Right cardiac atrium (tissue), 5 donors: ENCODE measurements at regions not wholly inside any gene's neighbourhood (a gene's known extent, or its start where the extent isn't known, plus 50 kb on each side); places are given as distances from the start of the nearest gene placed in this dataset.

Source experiments
- ATAC-seq, 2 donors: fragments of 200-7000 bp; cut with Tn5 transposase; one replicate each; pipeline versions ENCODE4 v1.8.0 to v1.9.1; 2020; ENCODE audit warnings: moderate library complexity in 2 of 2, mild to moderate bottlenecking in 1 of 2
- DNase-seq, 3 donors: peaks; one replicate each; pipeline ENCODE4 v3.0.0-alpha.2; 2020
- H3K27ac ChIP-seq: one replicate; pipeline ENCODE4 v1.5.1; 2013; ENCODE audit warnings: mild to moderate bottlenecking, low read length, control low read depth, moderate library complexity
- H3K27me3 ChIP-seq: one replicate; pipeline ENCODE4 v1.6.1; 2013; ENCODE audit not compliant: control insufficient read depth, insufficient read depth
- H3K4me1 ChIP-seq: one replicate; pipeline ENCODE4 v1.6.1; 2013; ENCODE audit warnings: low read length; ENCODE audit not compliant: control insufficient read depth, insufficient read depth
- H3K4me3 ChIP-seq: one replicate; pipeline ENCODE4 v1.5.1; 2013; ENCODE audit warnings: low read length, control low read depth
- H3K9me3 ChIP-seq: one replicate; pipeline ENCODE4 v1.6.1; 2013; ENCODE audit warnings: low read length; ENCODE audit not compliant: control insufficient read depth
- WGBS: extraction: QIAGEN DNeasy Blood & Tissue Kit; methylation state at CpG from one replicate; pipeline ENCODE4 v1.1.7; 2013; 5-methylcytosine and 5-hydroxymethylcytosine counted together
- intact Hi-C, 4 donors: fragments of 100-400 bp; cut with DNase I; formaldehyde crosslinking; loops; one replicate each; pipeline versions ENCODE4 v1.11.0 to v1.14.0; 2022 to 2023
- donor health status: healthy with polysubstance abuse.
- donor health status: DM: no; HTN: yes; CAD: no.
- donor health status: DM: no; HTN: no; CAD: no.
- donor health status: DM: no; HTN: yes; CAD: no; lungs with severe emphysema.
- donor health status: DM: yes; HTN: yes; CAD: no.

DNA sequence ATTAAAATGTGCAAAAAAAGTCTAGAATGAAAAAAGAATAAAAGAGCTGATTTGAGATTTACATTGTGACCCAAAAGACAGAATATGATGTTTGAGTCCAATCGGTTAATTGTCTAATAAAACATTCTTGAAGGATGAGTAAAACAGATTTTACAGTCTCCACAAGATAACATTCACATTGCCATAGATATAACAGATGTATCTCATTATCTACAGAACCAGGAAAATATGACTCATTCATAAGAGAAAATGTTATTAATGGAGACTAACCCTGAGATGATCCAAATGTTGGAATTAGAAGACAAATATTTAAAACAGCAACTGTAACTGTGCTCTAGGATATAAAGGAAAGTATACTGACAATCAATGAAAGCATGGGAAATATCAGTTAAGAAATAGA is 141.7 kb downstream of the RFX6 start:
- WGBS: 63% methylated on average over 1 of the region's 1 CpG
- Histone ChIP-seq H3K4me1 (no peaks in the 10 kb centered on the region), H3K27ac (no peak overlapping the region), H3K4me3 (no peak overlapping the region), H3K27me3 (no peaks in the 10 kb centered on the region), H3K9me3 (no peaks in the 10 kb centered on the region)
- ATAC-seq (no peak), DNase-seq (no peak)
- intact Hi-C loops: no loop called here

DNA sequence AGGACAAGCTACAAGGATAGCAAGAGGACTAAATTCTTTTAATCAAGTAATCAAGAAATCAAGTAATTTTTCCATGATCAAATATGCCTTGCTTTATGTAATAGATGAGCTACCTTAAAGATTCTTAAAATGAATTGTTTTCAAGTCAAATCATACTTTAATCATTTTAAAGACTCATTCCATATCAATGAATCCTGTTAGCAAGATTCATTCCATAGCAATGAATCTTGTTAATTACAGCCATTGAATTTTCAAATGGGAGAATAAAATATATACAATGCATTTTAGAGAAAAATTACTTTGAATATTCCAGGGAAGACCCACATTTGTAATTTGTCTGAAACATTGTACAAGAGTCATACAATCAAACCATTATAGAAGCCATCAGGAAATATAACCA is 145.7 kb downstream of the RFX6 start:
- intact Hi-C loops: no loop called here
- Histone ChIP-seq H3K4me1 (no peaks in the 10 kb centered on the region), H3K27ac (no peak overlapping the region), H3K4me3 (no peak overlapping the region), H3K27me3 (no peaks in the 10 kb centered on the region), H3K9me3 (no peaks in the 10 kb centered on the region)
- no peak for DNase-seq
- ATAC-seq: no peak

DNA sequence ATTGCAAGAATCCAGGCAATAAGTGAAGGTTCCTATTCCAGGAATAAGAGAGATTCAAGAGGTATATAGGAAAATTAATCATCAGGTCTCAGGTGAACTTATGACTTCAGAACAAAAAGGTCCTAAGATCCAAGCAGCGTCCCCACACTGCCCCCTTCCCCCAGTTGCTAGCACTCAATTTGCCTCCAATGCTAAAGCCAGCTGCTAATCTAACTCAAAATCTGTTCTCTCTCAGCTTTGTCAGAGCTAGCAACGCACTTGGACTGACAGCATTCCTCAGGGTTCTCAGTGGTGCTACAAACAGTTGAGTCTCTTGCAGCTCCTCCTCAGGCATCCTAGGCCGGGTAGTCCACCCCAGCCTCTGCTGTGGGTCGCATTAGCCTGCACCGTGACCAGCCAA is 148.3 kb downstream of the RFX6 start:
- H3K4me1 ChIP-seq: no peaks in the 10 kb centered on the region
- 54% methylated on average over 5 of the region's 5 CpGs for WGBS
- no peaks in the 10 kb centered on the region for H3K9me3 ChIP-seq
- no peak overlapping the region for H3K4me3 ChIP-seq
- H3K27ac ChIP-seq: no peak overlapping the region
- H3K27me3 ChIP-seq: no peaks in the 10 kb centered on the region
- intact Hi-C loops: no loop called here
- ATAC-seq (no peak), DNase-seq (no peak)

DNA sequence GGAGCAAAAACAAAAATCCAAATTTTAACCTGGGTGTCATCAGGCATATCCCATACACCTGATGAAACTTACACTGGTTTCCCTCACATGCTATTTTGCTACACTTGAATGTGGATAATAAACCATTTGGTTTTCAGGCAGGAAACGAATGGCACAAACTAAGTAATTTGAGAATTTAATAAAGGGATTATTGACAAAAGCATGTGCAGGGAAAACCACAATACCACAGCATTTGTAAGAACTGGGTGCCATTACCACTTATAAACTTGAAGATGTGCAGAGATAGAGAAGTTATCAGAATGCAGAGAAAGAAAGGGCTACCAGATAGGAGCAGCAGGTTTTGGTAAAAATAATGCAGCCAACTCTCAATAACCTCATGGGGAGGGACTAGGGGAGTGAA is 151.2 kb downstream of the RFX6 start:
- WGBS: 62% methylated on average over 1 of the region's 1 CpG
- DNase-seq: no peak
- Histone ChIP-seq H3K4me3 (no peak overlapping the region), H3K27me3 (no peaks in the 10 kb centered on the region), H3K9me3 (no peaks in the 10 kb centered on the region), H3K4me1 (no peaks in the 10 kb centered on the region), H3K27ac (no peak overlapping the region)
- intact Hi-C loops: no loop called here
- ATAC-seq: no peak

DNA sequence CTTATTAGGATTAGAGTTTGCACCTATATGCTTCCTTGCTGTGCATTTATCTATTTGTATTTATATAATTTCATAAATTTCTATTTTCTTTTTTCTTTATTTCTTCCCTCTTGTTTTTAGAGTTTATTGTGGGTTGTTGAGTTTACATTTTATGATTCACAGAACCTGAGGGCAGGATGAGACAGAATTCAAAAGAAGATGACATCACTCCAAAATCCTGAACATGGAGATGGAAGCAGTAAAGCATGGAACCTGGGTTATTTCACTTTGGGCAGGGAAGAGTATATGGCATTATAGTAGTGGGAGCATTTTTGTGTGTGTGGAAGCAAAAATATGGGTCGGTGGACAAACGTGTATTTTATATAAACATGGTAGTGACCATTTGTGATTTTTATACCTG is 157.5 kb downstream of the RFX6 start:
- ATAC-seq (no peak), DNase-seq (no peak)
- Histone ChIP-seq H3K4me3 (no peak overlapping the region), H3K27me3 (no peaks in the 10 kb centered on the region), H3K4me1 (no peaks in the 10 kb centered on the region), H3K9me3 (no peaks in the 10 kb centered on the region), H3K27ac (no peak overlapping the region)
- WGBS: 79% methylated on average over 2 of the region's 2 CpGs
- intact Hi-C loops: no loop called here

DNA sequence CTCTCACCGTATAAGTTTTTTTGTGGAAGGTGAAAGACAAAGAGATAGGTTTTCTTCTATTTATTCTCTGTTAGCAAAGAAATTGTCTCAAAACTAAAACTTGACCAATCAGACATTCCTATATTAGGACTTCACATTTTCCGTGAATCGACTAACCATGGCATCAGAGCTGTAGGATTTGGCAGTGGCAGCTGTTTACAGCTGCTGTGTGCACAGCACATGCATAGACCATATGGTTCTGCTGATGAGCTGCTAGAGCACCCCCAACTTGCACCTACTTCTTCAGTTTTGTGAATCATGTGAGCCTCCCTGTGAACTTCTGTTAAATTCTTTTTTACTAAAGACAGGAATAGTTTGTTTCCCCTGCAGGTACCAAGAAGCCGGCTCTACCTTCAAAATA is 157.9 kb downstream of the RFX6 start:
- WGBS: 86% methylated on average over 4 of the region's 4 CpGs
- H3K4me1 ChIP-seq: no peaks in the 10 kb centered on the region
- ATAC-seq (no peak), DNase-seq (no peak)
- intact Hi-C loops: no loop called here
- no peak overlapping the region for H3K4me3 ChIP-seq
- H3K9me3 ChIP-seq: no peaks in the 10 kb centered on the region
- H3K27me3 ChIP-seq: no peaks in the 10 kb centered on the region
- no peak overlapping the region for H3K27ac ChIP-seq

DNA sequence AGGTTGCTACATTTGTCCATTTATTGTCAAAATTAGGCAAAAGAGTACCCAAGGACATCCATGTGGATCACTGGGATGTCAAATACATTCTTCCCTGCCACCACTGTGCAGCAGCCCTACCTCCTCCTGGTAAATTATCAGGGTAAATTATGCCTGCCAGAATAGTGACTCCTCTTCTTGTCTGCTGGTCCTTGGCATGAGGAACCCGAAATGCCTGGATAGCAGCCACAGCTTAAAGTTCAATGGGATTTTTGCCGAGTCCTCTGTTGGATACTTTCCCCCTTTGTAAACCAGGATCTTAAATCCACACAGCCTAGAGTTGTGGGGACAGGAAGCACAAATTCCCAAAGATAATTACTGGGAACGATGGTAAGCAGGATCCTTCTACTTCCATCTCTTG is 173.3 kb downstream of the RFX6 start:
- H3K27me3 ChIP-seq: no peaks in the 10 kb centered on the region
- H3K9me3 ChIP-seq: no peaks in the 10 kb centered on the region
- intact Hi-C loops: no loop called here
- no peak overlapping the region for H3K27ac ChIP-seq
- H3K4me3 ChIP-seq: no peak overlapping the region
- no peaks in the 10 kb centered on the region for H3K4me1 ChIP-seq
- no peak for DNase-seq
- 80% methylated on average over 3 of the region's 3 CpGs for WGBS
- no peak for ATAC-seq

DNA sequence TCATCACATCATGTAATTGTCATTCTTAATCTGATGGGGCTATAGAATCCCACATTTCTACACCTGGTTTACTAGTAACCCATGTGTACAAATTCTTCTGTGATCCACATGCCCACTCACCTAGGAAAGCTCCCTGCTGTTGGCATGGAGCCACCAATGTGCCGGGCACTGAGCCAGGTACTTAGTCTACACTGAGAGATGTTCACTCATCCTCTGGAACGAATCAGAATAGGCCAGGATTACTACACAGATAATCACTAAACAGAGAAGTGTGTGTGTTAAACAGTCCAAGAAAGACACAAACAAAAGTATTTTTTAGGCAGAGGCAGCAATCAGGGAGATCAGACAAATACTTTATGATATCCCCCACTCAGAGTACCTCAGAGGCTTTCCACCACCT is 193.2 kb upstream of the VGLL2 start:
- H3K4me1 ChIP-seq: no peaks in the 10 kb centered on the region
- no peak overlapping the region for H3K4me3 ChIP-seq
- H3K27me3 ChIP-seq: no peaks in the 10 kb centered on the region
- no peak for ATAC-seq
- WGBS: 52% methylated on average over 2 of the region's 2 CpGs
- no peaks in the 10 kb centered on the region for H3K9me3 ChIP-seq
- no peak overlapping the region for H3K27ac ChIP-seq
- peak; percentile 22 to 80 (median 67) for DNase-seq
- intact Hi-C loops: no loop called here

DNA sequence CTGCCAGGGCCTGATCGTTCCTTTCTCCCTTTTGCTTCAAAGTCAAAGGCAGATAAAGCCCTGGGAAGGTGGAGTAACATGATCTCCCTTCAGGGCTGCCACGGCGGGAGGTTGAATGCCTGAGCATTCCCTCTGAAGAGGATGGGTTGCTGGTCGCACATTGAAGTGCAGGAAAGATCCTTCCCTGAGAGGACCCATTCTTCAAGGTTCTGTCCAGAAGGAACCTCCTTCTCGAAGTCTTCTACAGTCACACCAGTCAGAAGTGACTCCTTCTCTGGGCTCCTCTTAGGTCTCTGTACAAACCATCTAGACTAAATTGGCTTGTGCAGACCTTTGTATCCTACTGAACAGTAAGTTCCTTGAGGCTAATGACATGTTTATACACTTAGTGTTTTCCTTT is 192.6 kb upstream of the VGLL2 start:
- ATAC-seq: no peak
- Histone ChIP-seq H3K27me3 (no peaks in the 10 kb centered on the region), H3K4me3 (no peak overlapping the region), H3K27ac (no peak overlapping the region), H3K9me3 (no peaks in the 10 kb centered on the region), H3K4me1 (no peaks in the 10 kb centered on the region)
- WGBS: 39% methylated on average over 5 of the region's 5 CpGs
- no peak for DNase-seq
- intact Hi-C loops: no loop called here

DNA sequence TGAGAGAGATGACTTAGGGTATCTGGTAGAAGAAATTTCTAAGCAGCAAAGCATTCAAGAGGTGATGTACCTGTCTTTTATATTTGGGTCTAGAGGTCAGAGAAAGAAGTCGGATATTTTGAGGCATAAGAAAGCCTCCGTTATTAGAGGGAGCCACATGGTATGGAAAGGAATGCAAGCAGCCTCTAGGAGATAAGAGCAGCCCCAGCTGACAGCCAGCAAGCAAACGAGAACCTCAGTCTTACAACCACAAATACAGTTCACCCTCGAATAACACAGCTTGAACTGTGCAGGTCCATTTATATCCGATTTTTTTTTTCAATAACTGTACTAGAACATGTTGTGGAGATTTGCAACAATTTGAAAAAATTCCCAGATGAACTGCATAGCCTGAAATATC is 190.7 kb upstream of the VGLL2 start:
- no peaks in the 10 kb centered on the region for H3K4me1 ChIP-seq
- intact Hi-C loops: no loop called here
- 18% methylated on average over 5 of the region's 5 CpGs for WGBS
- no peaks in the 10 kb centered on the region for H3K27me3 ChIP-seq
- ATAC-seq (peak in 1 of 2 donors; percentile 38), DNase-seq (no peak)
- no peak overlapping the region for H3K27ac ChIP-seq
- no peak overlapping the region for H3K4me3 ChIP-seq
- no peaks in the 10 kb centered on the region for H3K9me3 ChIP-seq

DNA sequence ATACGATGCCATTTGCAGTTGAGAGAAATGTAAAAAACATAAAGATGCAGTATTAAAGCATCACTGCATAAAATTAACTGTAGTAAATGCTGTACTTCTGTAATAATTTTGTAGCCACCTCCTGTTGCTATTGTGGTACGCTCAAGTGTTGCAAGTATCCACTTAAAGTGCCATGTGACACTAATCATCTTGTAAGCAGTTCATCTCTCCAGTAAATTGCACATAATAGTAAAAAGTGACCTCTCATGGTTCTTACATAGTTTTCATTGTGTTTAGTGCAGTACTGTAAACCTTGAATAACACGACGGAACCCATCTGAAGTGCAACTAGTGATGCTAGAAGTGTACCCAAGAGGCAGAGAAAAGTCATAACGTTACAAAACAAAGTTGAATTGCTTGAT is 190.1 kb upstream of the VGLL2 start:
- no peaks in the 10 kb centered on the region for H3K27me3 ChIP-seq
- no peaks in the 10 kb centered on the region for H3K4me1 ChIP-seq
- H3K27ac ChIP-seq: no peak overlapping the region
- 59% methylated on average over 5 of the region's 5 CpGs for WGBS
- DNase-seq (no peak), ATAC-seq (no peak)
- no peaks in the 10 kb centered on the region for H3K9me3 ChIP-seq
- intact Hi-C loops: no loop called here
- H3K4me3 ChIP-seq: no peak overlapping the region

DNA sequence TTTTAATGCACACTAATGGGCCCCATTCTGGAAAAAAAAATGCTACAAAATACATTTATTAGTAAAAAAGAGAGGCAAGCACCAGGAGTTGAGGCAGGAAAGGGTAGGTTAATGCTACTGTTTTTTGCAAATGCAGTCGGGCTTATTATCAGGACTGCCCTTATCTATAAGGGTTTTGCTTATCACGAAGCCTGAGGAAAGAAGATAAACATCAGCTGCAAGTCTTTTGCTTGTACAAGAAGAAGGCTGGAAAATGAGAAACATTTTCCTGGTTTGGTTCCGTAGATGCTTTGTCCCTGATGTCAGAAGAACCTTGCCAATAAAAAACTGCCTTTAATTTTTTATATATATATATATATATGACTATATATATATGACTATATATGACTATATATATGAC is 189.3 kb upstream of the VGLL2 start:
- intact Hi-C loops: no loop called here
- Histone ChIP-seq H3K27ac (no peak overlapping the region), H3K27me3 (no peaks in the 10 kb centered on the region), H3K4me3 (no peak overlapping the region), H3K4me1 (no peaks in the 10 kb centered on the region), H3K9me3 (no peaks in the 10 kb centered on the region)
- 18% methylated on average over 3 of the region's 3 CpGs for WGBS
- ATAC-seq (no peak), DNase-seq (no peak)
